IPS-18a (cell line): ENCODE measurements at regions not wholly inside any gene's neighbourhood (a gene's known extent, or its start where the extent isn't known, plus 50 kb on each side); places are given as distances from the start of the nearest gene placed in this dataset.

Experiments used
- H3K27ac ChIP-seq: one replicate; pipeline ENCODE4 v1.5.1; 2013; ENCODE audit warnings: low read length
- H3K27me3 ChIP-seq: one replicate; pipeline ENCODE4 v1.6.1; 2013; ENCODE audit warnings: mild to moderate bottlenecking, low read length; ENCODE audit not compliant: control insufficient read depth, insufficient read depth
- H3K36me3 ChIP-seq: one replicate; pipeline ENCODE4 v1.6.1; 2013; ENCODE audit warnings: low read depth, low read length; ENCODE audit not compliant: control insufficient read depth
- H3K4me1 ChIP-seq: one replicate; pipeline ENCODE4 v1.6.1; 2013; ENCODE audit warnings: low read depth, low read length; ENCODE audit not compliant: control insufficient read depth
- H3K4me3 ChIP-seq: one replicate; pipeline ENCODE4 v1.5.1; 2013; ENCODE audit warnings: low read length
- H3K9ac ChIP-seq: one replicate; pipeline ENCODE4 v1.6.1; 2013; ENCODE audit warnings: mild to moderate bottlenecking, low read length, moderate library complexity
- H3K9me3 ChIP-seq: one replicate; pipeline ENCODE4 v1.6.1; 2013; ENCODE audit warnings: low read depth, low read length; ENCODE audit not compliant: control insufficient read depth

GRCh38 chr6:137658287-137658686 is 164.1 kb upstream of the OLIG3 start:
- no peaks in the 10 kb centered on the region for H3K27me3 ChIP-seq
- H3K9me3 ChIP-seq: peaks cover 12% of the 10 kb centered on the region
- H3K4me3 ChIP-seq: no peak overlapping the region
- H3K9ac ChIP-seq: no peak overlapping the region
- no peaks in the 10 kb centered on the region for H3K4me1 ChIP-seq
- H3K27ac ChIP-seq: no peak overlapping the region
- no peaks in the 10 kb centered on the region for H3K36me3 ChIP-seq

DNA sequence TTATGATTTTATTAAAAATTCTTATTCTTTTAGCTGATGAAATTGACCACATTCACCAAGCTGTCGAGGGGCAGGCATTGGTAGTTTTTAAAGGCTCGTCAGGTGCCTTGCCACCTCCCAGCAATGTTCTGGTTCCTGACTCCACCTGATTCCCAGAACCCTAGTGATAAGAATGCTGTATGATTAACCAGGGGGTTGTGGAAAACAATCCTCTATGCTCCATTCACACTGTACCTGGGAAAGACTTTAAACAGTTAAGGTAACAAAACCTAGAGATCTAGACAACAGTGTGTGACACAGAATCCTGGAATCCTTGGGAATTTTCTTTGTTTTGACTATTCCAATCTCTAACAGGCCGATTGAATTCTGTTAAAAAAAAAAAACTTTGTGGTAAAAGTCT is 165.7 kb upstream of the OLIG3 start:
- Histone ChIP-seq H3K9ac (no peak overlapping the region), H3K36me3 (no peaks in the 10 kb centered on the region), H3K9me3 (no peaks in the 10 kb centered on the region), H3K27me3 (no peaks in the 10 kb centered on the region), H3K4me1 (no peaks in the 10 kb centered on the region), H3K27ac (no peak overlapping the region), H3K4me3 (no peak overlapping the region)

DNA sequence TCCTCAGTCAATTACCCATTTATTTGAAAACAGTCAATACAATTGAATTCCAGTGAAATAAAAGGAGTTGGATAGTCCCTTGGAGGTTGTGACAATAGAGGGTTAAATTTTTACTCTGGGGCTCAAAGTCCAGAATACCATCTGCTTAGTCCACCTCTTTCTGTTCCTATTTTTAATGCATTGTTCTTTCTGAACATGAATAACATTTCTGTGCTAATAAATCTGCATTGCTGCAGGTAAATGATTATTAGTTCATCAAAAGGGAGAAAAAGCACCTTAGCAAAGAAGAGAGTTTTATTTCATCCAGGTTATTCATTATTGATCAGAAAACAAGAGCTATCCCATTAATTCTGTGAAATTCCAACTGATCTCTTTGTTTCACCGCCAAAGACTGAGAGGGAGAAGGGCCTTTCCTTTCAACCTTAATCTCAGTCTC is 166.1 kb upstream of the OLIG3 start:
- Histone ChIP-seq H3K36me3 (no peaks in the 10 kb centered on the region), H3K9ac (no peak overlapping the region), H3K9me3 (no peaks in the 10 kb centered on the region), H3K4me3 (no peak overlapping the region), H3K4me1 (no peaks in the 10 kb centered on the region), H3K27ac (no peak overlapping the region), H3K27me3 (no peaks in the 10 kb centered on the region)

DNA sequence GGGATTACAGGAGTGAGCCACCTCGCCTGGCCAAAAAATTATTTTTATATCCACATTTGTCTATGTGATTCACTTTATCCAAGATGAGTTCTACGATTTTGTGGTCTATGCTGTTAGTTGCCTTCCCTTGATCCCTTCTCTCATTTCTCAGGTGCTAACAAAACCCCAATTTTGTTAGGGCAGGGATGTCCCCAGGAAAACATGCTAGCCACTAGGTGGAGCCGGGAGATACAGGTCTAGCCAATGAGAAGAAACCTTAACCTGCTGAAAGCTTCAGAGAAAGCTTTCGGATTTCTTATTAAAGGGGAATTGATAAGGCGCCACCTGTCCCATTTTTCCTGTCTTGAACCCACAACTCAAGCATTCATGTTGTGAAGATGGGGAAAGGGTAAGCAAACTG is 167.4 kb upstream of the OLIG3 start:
- H3K9me3 ChIP-seq: no peaks in the 10 kb centered on the region
- no peaks in the 10 kb centered on the region for H3K27me3 ChIP-seq
- no peak overlapping the region for H3K4me3 ChIP-seq
- no peak overlapping the region for H3K9ac ChIP-seq
- no peaks in the 10 kb centered on the region for H3K4me1 ChIP-seq
- H3K36me3 ChIP-seq: no peaks in the 10 kb centered on the region
- no peak overlapping the region for H3K27ac ChIP-seq

GRCh38 chr6:137664183-137664582 is 170.0 kb upstream of the OLIG3 start:
- H3K27me3 ChIP-seq: no peaks in the 10 kb centered on the region
- H3K27ac ChIP-seq: no peak overlapping the region
- no peaks in the 10 kb centered on the region for H3K4me1 ChIP-seq
- H3K4me3 ChIP-seq: no peak overlapping the region
- H3K9me3 ChIP-seq: no peaks in the 10 kb centered on the region
- H3K9ac ChIP-seq: no peak overlapping the region
- H3K36me3 ChIP-seq: no peaks in the 10 kb centered on the region

DNA sequence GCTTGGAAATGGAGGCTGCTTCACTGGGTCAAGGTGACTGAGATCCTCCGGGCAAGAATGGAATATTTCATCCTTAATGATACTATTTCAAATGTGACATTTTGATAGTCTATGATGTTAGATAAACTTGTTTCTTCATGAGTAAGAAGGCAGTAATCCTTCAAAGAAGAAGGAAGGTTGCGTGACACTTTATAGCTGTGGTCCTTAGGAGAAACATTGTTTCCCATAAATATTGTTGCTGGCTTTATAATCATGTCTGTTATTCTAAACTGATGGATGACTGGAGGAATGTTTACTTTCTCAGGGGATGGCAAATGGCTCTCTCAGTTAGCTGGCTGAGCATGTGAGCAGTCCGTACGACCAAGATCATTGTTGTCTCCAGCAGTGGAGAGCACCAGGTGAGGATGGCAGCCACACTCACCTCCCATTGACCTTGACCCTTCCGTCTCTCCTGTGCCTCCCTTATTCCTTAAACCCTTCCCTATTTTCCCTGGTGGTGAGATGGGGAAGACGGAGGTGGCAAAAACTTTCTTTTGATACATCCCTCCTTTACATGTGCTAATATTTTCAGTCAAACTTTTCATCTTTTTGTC is 171.2 kb upstream of the OLIG3 start:
- Histone ChIP-seq H3K9ac (no peak overlapping the region), H3K27me3 (no peaks in the 10 kb centered on the region), H3K36me3 (no peaks in the 10 kb centered on the region), H3K27ac (no peak overlapping the region), H3K4me3 (no peak overlapping the region), H3K4me1 (no peaks in the 10 kb centered on the region), H3K9me3 (no peaks in the 10 kb centered on the region)

GRCh38 chr6:137666202-137666774 is 172.1 kb upstream of the OLIG3 start:
- no peak overlapping the region for H3K4me3 ChIP-seq
- H3K27me3 ChIP-seq: no peaks in the 10 kb centered on the region
- no peak overlapping the region for H3K27ac ChIP-seq
- H3K36me3 ChIP-seq: no peaks in the 10 kb centered on the region
- no peaks in the 10 kb centered on the region for H3K4me1 ChIP-seq
- no peak overlapping the region for H3K9ac ChIP-seq
- no peaks in the 10 kb centered on the region for H3K9me3 ChIP-seq

DNA sequence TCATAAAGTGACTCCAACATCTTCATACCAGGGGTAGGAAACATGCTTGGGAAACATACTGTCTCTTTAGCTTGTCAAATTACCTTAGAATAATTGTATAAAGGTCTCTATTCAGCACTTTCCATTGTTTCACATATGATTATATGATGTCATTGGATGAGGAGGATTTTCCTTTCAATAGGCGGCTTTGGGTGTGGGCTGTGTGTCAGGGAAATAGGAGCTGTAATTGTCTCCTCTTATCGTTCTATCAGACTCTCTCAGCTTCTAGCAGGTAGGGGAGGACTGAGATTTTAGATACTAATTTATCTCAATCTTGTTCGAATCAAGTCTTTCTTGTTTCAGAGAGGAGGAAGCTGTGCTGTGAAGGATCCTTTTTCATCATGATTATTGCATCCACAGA is 179.4 kb upstream of the OLIG3 start:
- Histone ChIP-seq H3K9me3 (no peaks in the 10 kb centered on the region), H3K27ac (no peak overlapping the region), H3K9ac (no peak overlapping the region)

DNA sequence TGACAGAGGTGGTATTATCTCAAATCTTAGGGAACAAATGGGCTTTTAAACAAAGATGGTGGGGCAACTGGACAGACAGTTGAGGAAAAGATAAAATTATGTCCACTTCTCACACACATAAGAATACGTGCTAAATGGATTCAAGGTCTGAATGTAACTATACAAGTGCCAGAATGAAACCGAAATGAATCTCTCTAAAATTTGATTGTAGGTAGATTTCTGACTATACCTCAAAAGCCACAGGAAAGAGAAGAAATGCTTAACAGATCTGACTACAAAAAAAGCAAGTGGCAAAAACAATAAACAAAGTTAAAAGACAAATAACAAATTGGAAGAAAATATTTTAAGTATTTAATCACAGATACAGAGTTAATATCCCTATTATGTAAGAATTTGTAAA is 182.7 kb upstream of the OLIG3 start:
- Histone ChIP-seq H3K4me3 (no peak overlapping the region), H3K9me3 (no peaks in the 10 kb centered on the region), H3K9ac (no peak overlapping the region), H3K36me3 (no peaks in the 10 kb centered on the region), H3K27ac (no peak overlapping the region), H3K4me1 (no peaks in the 10 kb centered on the region), H3K27me3 (no peaks in the 10 kb centered on the region)

More for the DNA sequence above, 179.4 kb upstream of the OLIG3 start:
- H3K27me3 ChIP-seq: no peaks in the 10 kb centered on the region
- H3K4me1 ChIP-seq: no peaks in the 10 kb centered on the region
- H3K4me3 ChIP-seq: no peak overlapping the region
- H3K36me3 ChIP-seq: no peaks in the 10 kb centered on the region

DNA sequence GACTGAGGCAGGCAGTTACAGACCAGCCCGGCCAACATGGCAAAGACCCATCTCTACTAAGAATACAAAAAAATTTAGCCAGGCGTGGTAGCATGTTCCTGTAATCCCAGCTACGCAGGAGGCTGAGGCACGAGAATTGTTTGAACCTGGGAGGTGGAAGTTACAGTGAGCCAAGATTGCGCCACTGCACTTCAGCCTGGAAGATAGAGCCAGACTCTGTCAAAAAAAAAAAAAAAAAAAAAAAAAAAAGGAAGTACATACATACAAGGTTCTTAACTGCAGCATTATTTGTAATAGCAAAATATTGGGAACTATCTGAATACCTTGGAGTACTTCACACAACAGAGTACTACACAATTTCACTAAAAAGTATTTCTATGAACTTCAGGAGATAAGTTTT is 183.5 kb upstream of the OLIG3 start:
- Histone ChIP-seq H3K27me3 (no peaks in the 10 kb centered on the region), H3K36me3 (no peaks in the 10 kb centered on the region), H3K4me3 (no peak overlapping the region), H3K27ac (no peak overlapping the region), H3K4me1 (no peaks in the 10 kb centered on the region), H3K9me3 (no peaks in the 10 kb centered on the region), H3K9ac (no peak overlapping the region)

- no peak overlapping the region for H3K27ac ChIP-seq
- no peak overlapping the region for H3K4me3 ChIP-seq
- H3K9me3 ChIP-seq: no peaks in the 10 kb centered on the region
- H3K4me1 ChIP-seq: no peaks in the 10 kb centered on the region
- no peak overlapping the region for H3K9ac ChIP-seq
- no peaks in the 10 kb centered on the region for H3K36me3 ChIP-seq
- H3K27me3 ChIP-seq: no peaks in the 10 kb centered on the region
Measured at GRCh38 chr6:137678451-137678850, 184.3 kb upstream of the OLIG3 start.

- no peaks in the 10 kb centered on the region for H3K4me1 ChIP-seq
- no peak overlapping the region for H3K27ac ChIP-seq
- H3K9ac ChIP-seq: no peak overlapping the region
- no peak overlapping the region for H3K4me3 ChIP-seq
- no peaks in the 10 kb centered on the region for H3K36me3 ChIP-seq
- H3K9me3 ChIP-seq: no peaks in the 10 kb centered on the region
- no peaks in the 10 kb centered on the region for H3K27me3 ChIP-seq
Measured at GRCh38 chr6:137680705-137681346, 186.2 kb upstream of the TNFAIP3 start.
